Spinal cord (tissue), 9 donors: ENCODE measurements at regions not wholly inside any gene's neighbourhood (a gene's known extent, or its start where the extent isn't known, plus 50 kb on each side); places are given as distances from the start of the nearest gene placed in this dataset.
A peak's percentile ranks its signal among the peaks of the same experiment; 100 is the strongest.

Source experiments
- DNase-seq, 6 donors: peaks; one replicate each; pipeline versions ENCODE4 v3.0.0 to v3.0.0-alpha.2; 2013 to 2015; ENCODE audit warnings: low spot score in 6 of 6, low read depth in 4 of 6
- H3K27ac ChIP-seq: one replicate; pipeline ENCODE4 v1.5.1; 2013; ENCODE audit warnings: low read depth, low read length, control low read depth
- H3K27me3 ChIP-seq: one replicate; pipeline ENCODE4 v1.6.1; 2013; ENCODE audit warnings: low read length; ENCODE audit not compliant: control insufficient read depth, insufficient read depth
- H3K36me3 ChIP-seq: one replicate; pipeline ENCODE4 v1.6.1; 2013; ENCODE audit warnings: low read length; ENCODE audit not compliant: control insufficient read depth, insufficient read depth
- H3K4me1 ChIP-seq: one replicate; pipeline ENCODE4 v1.6.1; 2013; ENCODE audit warnings: low read length; ENCODE audit not compliant: control insufficient read depth, insufficient read depth
- H3K4me3 ChIP-seq: one replicate; pipeline ENCODE4 v1.5.1; 2013; ENCODE audit warnings: low read depth, low read length, control low read depth
- H3K9me3 ChIP-seq: one replicate; pipeline ENCODE4 v1.6.1; 2013; ENCODE audit warnings: low read length; ENCODE audit not compliant: control insufficient read depth, insufficient read depth
- WGBS: methylation state at CpG from one replicate; pipeline ENCODE4 v1.1.5; 2013; ENCODE audit warnings: missing lambda C conversion rate; ENCODE audit not compliant: insufficient coverage; 5-methylcytosine and 5-hydroxymethylcytosine counted together
- donor health status: healthy.

DNA sequence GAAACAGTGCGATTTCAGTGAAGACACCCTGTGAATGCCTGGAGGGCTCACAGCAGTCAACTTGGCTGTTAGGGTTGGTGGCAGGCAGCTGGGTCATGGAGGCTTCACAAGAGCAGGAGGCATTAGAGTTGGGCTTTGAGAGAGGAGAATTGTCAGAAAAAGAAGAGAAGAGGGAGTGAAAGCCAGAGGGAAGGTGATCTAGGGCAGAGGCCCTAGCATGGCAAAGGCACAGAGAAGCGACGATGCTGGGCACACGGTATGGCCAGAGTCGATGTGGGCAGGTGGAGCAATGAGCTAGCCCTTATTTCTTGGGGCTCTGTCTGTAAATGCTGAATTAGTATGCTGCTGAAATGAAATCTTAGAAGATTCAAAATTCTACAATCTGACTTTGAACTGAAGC is 52.6 kb upstream of the OLFM4 start:
- H3K4me3 ChIP-seq = no peak overlapping the region
- peak in 1 of 6 donors; percentile 40 for DNase-seq
- no peak overlapping the region for H3K27ac ChIP-seq
- no peaks in the 10 kb centered on the region for H3K36me3 ChIP-seq
- H3K4me1 ChIP-seq = peaks cover 9% of the 10 kb centered on the region
- no peaks in the 10 kb centered on the region for H3K9me3 ChIP-seq
- H3K27me3 ChIP-seq = no peaks in the 10 kb centered on the region
- 71% methylated on average over 4 of the region's 5 CpGs for WGBS

DNA sequence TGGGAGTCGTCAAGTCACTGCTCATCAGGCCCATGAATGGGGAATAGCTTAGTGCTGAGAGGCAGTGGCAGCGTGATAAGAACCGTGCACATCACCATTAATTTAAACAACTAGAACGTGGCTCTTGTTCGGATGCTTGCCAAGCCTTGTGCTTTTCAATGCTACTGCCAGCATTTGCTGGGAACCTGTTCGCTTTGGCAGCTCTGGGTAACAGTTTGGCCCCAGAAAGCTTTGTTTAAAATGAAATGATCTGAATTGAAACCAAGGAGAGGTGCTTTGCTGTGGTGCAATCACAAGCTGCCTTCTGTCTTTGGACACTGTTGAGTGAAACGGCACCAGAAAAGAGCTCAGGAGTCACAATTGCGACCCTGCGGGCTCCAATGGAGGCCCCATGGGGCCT is 53.5 kb upstream of the OLFM4 start:
- Histone ChIP-seq H3K27ac (peak overlapping the region; percentile 21), H3K4me1 (peaks cover 9% of the 10 kb centered on the region), H3K27me3 (no peaks in the 10 kb centered on the region), H3K4me3 (no peak overlapping the region), H3K9me3 (no peaks in the 10 kb centered on the region), H3K36me3 (no peaks in the 10 kb centered on the region)
- peak in 2 of 6 donors; percentile 84 to 85 for DNase-seq
- WGBS = 40% methylated on average over 7 of the region's 9 CpGs

DNA sequence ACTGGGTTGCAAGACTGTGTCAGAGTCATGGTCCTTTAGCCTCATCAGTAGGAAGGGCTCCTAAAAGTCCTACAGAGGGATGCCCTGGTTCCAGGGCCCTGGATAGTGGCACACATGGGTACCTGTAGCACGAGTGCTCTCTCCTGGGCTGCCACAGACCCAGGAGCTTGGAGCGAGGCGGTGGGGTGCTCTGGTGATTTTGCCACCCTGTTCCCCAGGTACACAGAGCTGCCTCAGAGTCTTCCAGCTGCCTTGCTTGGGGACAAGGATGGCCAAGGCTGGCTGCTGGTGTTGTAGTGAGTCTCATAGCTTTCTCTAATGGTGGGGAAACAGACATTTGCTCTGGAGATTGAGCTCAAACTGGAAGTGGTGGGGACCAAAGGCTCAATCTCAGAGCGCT is 53.9 kb upstream of the OLFM4 start:
- Histone ChIP-seq H3K27ac (no peak overlapping the region), H3K4me3 (no peak overlapping the region), H3K36me3 (no peaks in the 10 kb centered on the region), H3K9me3 (no peaks in the 10 kb centered on the region), H3K27me3 (no peaks in the 10 kb centered on the region), H3K4me1 (peaks cover 9% of the 10 kb centered on the region)
- DNase-seq = no peak
- 94% methylated on average over 3 of the region's 4 CpGs for WGBS

DNA sequence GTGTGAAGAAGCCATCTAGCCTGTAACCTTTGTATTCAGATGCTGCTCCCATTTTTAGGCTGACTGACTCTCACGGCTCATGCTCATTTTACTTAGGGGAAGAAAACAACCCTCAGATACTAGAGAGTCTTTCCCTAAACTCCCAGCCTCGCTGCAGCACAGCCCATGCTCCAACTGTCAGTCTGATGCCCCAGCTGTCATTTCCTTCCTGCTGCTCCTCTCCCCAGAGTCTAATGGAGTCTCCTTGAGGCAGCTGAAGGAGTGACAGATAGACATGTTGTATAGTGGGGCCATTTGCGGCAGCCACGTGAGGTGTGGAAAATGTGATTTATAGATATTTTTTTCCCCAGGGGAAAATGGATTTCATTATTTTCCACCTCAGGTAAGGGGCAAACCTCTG is 59.2 kb upstream of the OLFM4 start:
- H3K36me3 ChIP-seq = no peaks in the 10 kb centered on the region
- H3K27me3 ChIP-seq = peaks cover 2% of the 10 kb centered on the region
- no peaks in the 10 kb centered on the region for H3K9me3 ChIP-seq
- no peaks in the 10 kb centered on the region for H3K4me1 ChIP-seq
- H3K27ac ChIP-seq = no peak overlapping the region
- H3K4me3 ChIP-seq = no peak overlapping the region
- DNase-seq = peak in 2 of 6 donors; percentile 57 to 72
- WGBS = 50% methylated on average over 2 of the region's 4 CpGs

DNA sequence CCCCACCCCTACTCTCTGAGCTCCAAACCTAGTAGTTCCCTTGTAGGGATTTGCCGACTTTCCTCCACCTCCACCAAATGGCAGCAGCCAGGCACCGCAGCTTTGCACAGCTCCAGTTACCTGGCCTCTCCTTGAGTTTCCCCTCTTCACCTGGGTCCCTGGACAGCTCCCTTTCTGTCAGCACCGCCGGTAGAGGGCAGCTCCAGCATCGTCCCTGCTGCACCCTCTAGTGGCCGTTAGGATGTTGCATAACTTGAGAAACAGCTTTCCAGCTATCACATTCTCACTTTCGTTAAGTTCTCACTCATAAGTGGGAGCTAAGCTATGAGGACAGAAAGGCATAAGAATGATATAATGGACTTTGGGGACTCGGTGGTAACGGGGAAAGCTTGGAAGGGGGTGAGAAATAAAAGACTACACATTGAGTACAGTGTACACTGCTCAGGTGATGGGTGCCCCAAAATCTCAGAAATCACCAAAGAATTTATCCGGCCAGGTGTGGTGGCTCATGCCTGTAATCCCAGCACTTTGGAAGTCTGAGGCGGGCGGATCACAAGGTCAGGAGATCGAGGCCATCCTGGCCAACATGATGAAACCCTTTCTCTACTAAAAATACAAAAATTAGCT is 60.4 kb upstream of the OLFM4 start:
- Histone ChIP-seq H3K27ac (no peak overlapping the region), H3K4me3 (no peak overlapping the region), H3K9me3 (no peaks in the 10 kb centered on the region), H3K4me1 (no peaks in the 10 kb centered on the region), H3K27me3 (peaks cover 2% of the 10 kb centered on the region), H3K36me3 (no peaks in the 10 kb centered on the region)
- peak in 5 of 6 donors; percentile 41 to 89 (median 50) for DNase-seq
- WGBS = 24% methylated on average over 3 of the region's 13 CpGs

DNA sequence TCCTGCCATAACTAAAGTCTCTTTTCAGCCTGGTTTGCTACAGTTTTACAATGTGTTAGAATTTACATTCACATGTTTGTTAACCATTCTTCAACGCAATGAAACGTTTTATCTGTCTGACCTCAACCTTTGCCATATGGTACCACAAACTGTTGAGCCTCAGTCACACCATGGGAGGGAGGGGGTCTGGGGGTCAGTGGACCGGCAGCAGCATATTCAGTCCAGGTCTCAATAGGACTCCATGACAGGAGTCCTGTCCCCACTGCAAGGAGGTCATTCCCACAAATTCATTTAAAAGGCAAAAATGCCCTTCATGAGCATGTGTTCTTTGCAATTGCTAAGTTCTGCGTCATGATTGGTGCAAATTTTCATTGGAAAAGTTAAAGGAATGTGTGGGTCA is 66.6 kb upstream of the OLFM4 start:
- 33% methylated on average over 2 of the region's 4 CpGs for WGBS
- Histone ChIP-seq H3K4me3 (no peak overlapping the region), H3K4me1 (no peaks in the 10 kb centered on the region), H3K36me3 (no peaks in the 10 kb centered on the region), H3K27ac (no peak overlapping the region), H3K9me3 (no peaks in the 10 kb centered on the region), H3K27me3 (peaks cover 4% of the 10 kb centered on the region)
- no peak for DNase-seq

DNA sequence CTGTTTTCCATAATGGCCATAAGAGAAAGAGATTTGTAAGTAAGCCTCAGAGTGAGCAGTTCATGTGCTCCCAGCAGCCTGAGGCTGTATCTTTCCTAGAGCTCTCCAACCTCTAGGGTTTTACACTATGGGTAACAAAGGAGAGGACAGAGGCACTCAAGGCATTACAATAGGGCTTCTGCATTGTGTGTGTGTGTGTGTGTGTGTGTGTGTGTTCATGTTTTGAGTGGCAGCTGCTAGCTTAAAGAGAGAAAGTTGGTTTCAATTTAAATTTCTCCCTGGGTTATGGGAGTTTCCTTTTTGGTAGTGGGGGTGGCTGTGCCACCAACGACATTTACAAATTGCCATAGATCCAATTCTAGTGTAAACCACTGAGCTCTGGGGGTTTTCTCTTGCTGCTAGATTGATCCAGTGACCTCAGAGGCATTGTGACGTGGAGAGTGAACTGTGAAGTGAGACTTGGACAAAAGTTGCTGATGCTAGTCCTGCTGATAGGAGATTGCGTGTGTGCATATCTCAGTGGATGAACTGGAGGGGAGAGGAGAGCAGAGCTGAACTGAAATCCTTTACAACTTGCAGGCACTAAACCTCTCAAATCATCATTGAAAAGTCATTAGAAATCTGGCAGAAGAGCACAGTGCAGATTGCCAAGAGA is 67.2 kb upstream of the OLFM4 start:
- H3K4me1 ChIP-seq = no peaks in the 10 kb centered on the region
- WGBS = 20% methylated on average over 1 of the region's 3 CpGs
- DNase-seq = peak in 2 of 6 donors; percentile 46 to 65
- no peak overlapping the region for H3K4me3 ChIP-seq
- H3K9me3 ChIP-seq = no peaks in the 10 kb centered on the region
- no peak overlapping the region for H3K27ac ChIP-seq
- H3K36me3 ChIP-seq = no peaks in the 10 kb centered on the region
- H3K27me3 ChIP-seq = peaks cover 4% of the 10 kb centered on the region

DNA sequence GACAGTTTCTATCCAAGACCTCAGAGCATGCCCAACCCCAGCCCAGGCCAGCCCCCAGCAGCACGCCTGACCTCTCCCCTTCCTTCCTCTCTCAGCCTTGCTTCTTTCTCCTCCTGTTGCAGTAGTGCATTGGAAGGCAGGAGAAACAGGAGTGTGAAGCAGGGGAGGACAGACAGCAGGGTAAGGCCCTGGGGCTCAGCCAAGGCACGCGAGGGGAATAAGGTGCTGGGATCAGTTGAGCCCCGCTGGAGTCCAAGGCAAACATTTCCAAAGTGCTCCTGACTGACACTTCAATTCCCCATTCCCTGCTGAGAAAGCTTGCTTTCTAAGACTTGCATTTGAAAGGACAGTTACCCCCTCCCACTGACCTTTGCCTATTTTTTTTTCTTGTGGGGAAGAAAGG is 73.1 kb upstream of the OLFM4 start:
- H3K27ac ChIP-seq = no peak overlapping the region
- WGBS = 0% methylated on average over 2 of the region's 4 CpGs
- H3K4me1 ChIP-seq = peaks cover 9% of the 10 kb centered on the region
- peak in 2 of 6 donors; percentile 69 to 71 for DNase-seq
- no peaks in the 10 kb centered on the region for H3K27me3 ChIP-seq
- H3K4me3 ChIP-seq = no peak overlapping the region
- H3K9me3 ChIP-seq = no peaks in the 10 kb centered on the region
- no peaks in the 10 kb centered on the region for H3K36me3 ChIP-seq

DNA sequence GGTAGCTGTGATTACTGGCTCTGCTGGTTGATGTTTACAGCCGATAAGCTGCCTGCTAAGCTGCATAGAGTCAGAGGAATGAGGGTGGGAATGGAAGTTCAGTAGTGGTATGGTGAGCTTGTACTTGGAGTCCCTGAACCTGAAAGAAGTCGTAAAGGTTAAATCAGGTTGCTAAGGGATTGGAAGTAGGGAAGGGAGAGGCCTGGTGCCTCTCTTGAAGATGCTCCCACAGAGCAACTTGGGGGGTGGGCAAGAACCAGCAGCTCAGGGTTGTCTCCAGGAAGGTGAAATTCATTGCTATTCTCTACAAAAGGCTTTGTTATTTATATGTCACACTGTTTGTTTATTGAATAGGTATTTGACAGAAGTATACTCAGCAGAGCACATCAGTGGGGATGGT is 73.8 kb upstream of the OLFM4 start:
- peaks cover 10% of the 10 kb centered on the region for H3K4me1 ChIP-seq
- H3K27ac ChIP-seq = no peak overlapping the region
- no peaks in the 10 kb centered on the region for H3K27me3 ChIP-seq
- H3K36me3 ChIP-seq = no peaks in the 10 kb centered on the region
- no peak overlapping the region for H3K4me3 ChIP-seq
- WGBS = 40% methylated on average over 1 of the region's 2 CpGs
- H3K9me3 ChIP-seq = no peaks in the 10 kb centered on the region
- DNase-seq = peak in 1 of 6 donors; percentile 12

DNA sequence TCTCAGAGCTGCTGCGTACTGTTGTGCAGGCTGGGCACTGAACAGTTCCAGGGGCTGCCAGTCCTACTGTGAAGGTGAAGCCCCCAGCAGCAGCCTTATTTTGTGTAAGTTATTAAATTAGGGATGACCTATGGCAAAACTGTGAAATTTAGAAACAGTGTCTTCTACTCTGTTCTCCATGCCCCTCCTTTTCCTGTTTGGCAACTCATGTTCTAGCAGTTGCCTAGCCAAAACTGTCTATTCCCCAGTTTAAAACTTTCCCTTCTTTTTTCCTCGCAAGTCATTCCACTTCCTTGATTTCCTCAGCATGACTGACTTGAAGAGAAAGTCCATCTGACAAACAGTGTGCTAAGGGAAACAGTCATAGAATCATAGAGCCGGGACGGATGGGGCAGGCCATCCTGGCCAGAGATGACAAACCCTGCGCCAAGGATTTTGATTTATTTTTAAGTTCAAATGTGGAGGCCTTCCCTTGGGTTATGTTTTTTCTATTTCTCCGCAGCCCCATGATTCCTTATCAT is 78.1 kb upstream of the OLFM4 start:
- no peaks in the 10 kb centered on the region for H3K36me3 ChIP-seq
- no peak overlapping the region for H3K4me3 ChIP-seq
- H3K27me3 ChIP-seq = no peaks in the 10 kb centered on the region
- WGBS = 91% methylated on average over 4 of the region's 6 CpGs
- peaks cover 18% of the 10 kb centered on the region for H3K4me1 ChIP-seq
- DNase-seq = no peak
- H3K9me3 ChIP-seq = no peaks in the 10 kb centered on the region
- no peak overlapping the region for H3K27ac ChIP-seq
